ENCODE measurements at regions not wholly inside any gene's neighbourhood (a gene's known extent, or its start where the extent isn't known, plus 50 kb on each side); places are given as distances from the start of the nearest gene placed in this dataset.

DNA sequence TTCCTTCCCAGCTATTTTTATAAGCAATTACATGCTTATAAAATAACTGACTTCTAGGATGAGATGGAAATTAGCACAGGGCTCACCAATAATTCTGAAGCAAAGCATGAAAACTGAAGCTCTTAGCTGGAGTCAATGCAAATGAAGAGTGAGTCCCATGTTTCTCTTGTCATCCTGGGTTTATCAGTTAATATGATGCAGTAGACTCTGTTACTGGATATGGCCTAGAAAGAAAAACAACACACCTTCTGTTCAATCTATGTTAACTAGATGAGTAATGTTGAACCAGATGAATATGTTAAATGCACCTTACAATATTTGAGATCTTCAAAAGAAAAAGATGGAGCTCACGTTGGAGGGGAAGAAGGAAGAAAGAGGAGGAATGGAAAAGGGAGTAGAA lies 229.4 kb downstream of the DUSP6 start:
- Mint-ChIP-seq H3K27ac (no peak overlapping the region), H3K9me3 (ENCODE audit: insufficient read depth) (no peaks in the 10 kb centered on the region), H3K4me1 (ENCODE audit: low read depth) (no peaks in the 10 kb centered on the region), H3K36me3 (ENCODE audit: low read depth) (no peaks in the 10 kb centered on the region), H3K4me3 (no peak overlapping the region), H3K27me3 (ENCODE audit: low read depth) (no peaks in the 10 kb centered on the region)
- ATAC-seq (no peak), DNase-seq (no peak)
- POLR2A ChIA-PET, result no interaction called here
- CTCF ChIA-PET, result no interaction called here

DNA sequence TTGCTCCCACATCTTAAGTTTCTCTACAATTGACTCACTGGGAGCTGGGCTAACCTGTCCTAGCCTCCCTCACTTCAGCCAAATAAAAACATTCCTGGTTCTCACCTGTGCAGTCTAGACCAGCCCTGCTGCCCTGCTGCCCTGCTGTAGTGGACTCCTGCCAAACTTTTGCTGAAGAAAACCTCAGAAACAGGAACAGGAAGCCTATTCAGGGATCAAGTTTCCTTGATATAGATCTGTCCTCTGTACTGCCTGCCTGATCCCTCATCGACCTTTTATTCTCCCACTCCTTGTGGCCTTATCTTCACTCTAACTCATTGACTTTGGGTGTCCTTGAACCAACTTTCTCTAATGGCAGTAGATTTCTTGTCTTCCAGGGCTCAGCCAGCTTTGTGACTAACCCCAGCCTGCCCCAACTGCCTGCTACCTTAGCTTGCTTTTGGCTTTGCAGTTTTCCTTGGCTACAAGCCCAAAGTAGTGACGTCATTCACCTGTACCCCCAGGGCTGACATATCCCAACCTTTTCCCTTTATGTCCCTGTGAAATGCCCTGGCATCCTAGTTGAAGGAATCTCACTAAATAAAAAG lies 234.8 kb downstream of the DUSP6 start:
- ChIA-PET POLR2A (interaction anchor here (1.4 kb wide), 1 partner anchor 235 kb away, joined by 3 read pairs; the partner anchor contains the start of gene DUSP6), CTCF (no interaction called here)
- no peak for DNase-seq
- Mint-ChIP-seq H3K4me3 (no peak overlapping the region), H3K27ac (no peak overlapping the region), H3K4me1 (ENCODE audit: low read depth) (peaks cover 6% of the 10 kb centered on the region), H3K36me3 (ENCODE audit: low read depth) (no peaks in the 10 kb centered on the region), H3K9me3 (ENCODE audit: insufficient read depth) (no peaks in the 10 kb centered on the region), H3K27me3 (ENCODE audit: low read depth) (no peaks in the 10 kb centered on the region)
- no peak for ATAC-seq

DNA sequence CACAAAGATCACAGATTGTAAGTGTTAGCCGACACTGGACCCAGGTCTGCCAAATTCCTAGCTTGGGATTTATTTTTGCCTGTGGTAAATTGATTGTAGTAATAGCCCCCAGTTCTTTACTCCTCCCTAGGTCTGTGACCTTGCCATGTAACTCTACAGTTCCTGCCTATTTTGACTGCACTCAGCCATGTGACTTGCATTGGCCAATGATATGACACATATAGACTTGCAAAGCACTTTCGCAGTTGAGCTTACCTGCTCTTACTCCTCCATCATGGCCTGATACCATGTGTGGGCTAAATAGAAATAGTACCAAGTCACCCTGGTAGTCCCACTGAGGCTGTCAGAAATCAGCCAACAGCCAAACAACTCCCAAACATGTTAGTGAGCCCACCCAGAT lies 240.3 kb downstream of the DUSP6 start:
- CTCF ChIA-PET, result no interaction called here
- Mint-ChIP-seq H3K4me3 (no peak overlapping the region), H3K9me3 (ENCODE audit: insufficient read depth) (no peaks in the 10 kb centered on the region), H3K27ac (no peak overlapping the region), H3K36me3 (ENCODE audit: low read depth) (no peaks in the 10 kb centered on the region), H3K4me1 (ENCODE audit: low read depth) (no peaks in the 10 kb centered on the region), H3K27me3 (ENCODE audit: low read depth) (no peaks in the 10 kb centered on the region)
- DNase-seq, result no peak
- no peak for ATAC-seq
- POLR2A ChIA-PET, result no interaction called here

DNA sequence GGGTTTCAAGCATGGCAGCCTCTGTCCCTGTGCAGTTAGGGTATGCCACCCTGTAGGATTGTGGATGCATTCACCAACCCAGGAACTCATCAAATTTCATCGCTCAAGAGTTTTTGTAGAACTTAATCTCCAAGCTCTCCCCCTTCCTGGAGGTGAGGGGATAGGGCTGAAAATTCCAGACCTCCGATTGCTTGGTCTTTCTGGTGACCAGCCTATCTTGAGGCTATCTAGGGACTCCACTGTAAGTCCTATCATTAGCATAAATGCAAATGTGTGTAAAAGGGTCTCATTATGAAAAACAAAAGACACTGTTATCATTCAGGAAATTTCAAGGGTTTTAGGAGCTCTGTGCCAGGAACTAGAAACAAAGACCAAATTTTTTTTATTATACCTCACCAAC lies 244.0 kb downstream of the DUSP6 start:
- H3K36me3 Mint-ChIP-seq (ENCODE audit: low read depth), result no peaks in the 10 kb centered on the region
- H3K4me3 Mint-ChIP-seq, result no peak overlapping the region
- POLR2A ChIA-PET, result no interaction called here
- ATAC-seq, result no peak
- CTCF ChIA-PET, result interaction anchor here (1.0 to 1.2 kb wide), 2 partner anchors 14 to 58 kb away, joined by 3 read pairs; no protein-coding TSS in a partner anchor
- no peaks in the 10 kb centered on the region for H3K27me3 Mint-ChIP-seq (ENCODE audit: low read depth)
- H3K27ac Mint-ChIP-seq, result no peak overlapping the region
- no peak for DNase-seq
- H3K9me3 Mint-ChIP-seq (ENCODE audit: insufficient read depth), result no peaks in the 10 kb centered on the region
- H3K4me1 Mint-ChIP-seq (ENCODE audit: low read depth), result no peaks in the 10 kb centered on the region

DNA sequence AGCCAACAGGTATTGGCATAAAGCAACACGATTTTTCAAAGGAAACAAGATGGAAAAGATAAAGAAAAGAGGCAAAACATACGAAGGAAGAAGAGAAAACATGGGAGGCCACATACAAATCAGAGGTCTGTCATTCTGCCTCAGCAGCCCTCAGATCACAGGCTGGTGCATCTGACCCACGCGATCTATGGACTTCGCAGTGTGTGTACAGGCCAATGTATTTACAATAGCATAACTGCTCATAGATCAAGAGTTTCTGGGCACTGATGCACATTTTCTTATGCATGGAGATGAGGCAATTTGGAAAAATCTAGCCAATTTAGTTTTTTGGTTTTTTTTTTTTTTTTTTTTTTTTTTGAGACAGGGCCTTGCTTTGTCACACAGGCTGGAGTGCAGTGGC lies 245.4 kb downstream of the DUSP6 start:
- Mint-ChIP-seq H3K4me3 (no peak overlapping the region), H3K27ac (no peak overlapping the region), H3K27me3 (ENCODE audit: low read depth) (peaks cover 4% of the 10 kb centered on the region), H3K9me3 (ENCODE audit: insufficient read depth) (no peaks in the 10 kb centered on the region), H3K4me1 (ENCODE audit: low read depth) (no peaks in the 10 kb centered on the region), H3K36me3 (ENCODE audit: low read depth) (no peaks in the 10 kb centered on the region)
- no peak for DNase-seq
- POLR2A ChIA-PET, result no interaction called here
- CTCF ChIA-PET, result no interaction called here
- ATAC-seq, result no peak

DNA sequence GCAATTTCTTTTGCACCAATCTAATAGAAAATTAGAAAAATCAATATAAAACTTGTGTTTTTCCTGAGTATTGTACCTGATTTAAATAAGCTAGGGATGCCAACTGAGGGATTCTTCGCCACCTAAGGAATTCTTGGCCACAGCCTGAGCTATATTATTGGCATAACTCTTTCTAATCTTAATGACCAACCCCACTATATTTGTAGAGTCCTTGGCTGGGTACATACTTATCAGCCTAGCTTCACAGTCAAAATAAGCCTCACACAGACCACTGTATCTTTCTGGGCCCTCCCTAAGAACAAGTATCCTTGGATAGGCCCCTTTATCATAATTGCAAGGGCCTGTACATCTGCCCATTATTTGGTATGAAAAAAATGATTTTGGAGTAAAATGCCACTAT lies 247.1 kb downstream of the DUSP6 start:
- Mint-ChIP-seq H3K27me3 (ENCODE audit: low read depth) (peaks cover 7% of the 10 kb centered on the region), H3K4me3 (no peak overlapping the region), H3K9me3 (ENCODE audit: insufficient read depth) (no peaks in the 10 kb centered on the region), H3K36me3 (ENCODE audit: low read depth) (no peaks in the 10 kb centered on the region), H3K27ac (no peak overlapping the region), H3K4me1 (ENCODE audit: low read depth) (no peaks in the 10 kb centered on the region)
- DNase-seq (no peak), ATAC-seq (no peak)
- CTCF ChIA-PET, result no interaction called here
- POLR2A ChIA-PET, result interaction anchor here (0.7 kb wide), 1 partner anchor 457 kb away, joined by 3 read pairs; no protein-coding TSS in a partner anchor

DNA sequence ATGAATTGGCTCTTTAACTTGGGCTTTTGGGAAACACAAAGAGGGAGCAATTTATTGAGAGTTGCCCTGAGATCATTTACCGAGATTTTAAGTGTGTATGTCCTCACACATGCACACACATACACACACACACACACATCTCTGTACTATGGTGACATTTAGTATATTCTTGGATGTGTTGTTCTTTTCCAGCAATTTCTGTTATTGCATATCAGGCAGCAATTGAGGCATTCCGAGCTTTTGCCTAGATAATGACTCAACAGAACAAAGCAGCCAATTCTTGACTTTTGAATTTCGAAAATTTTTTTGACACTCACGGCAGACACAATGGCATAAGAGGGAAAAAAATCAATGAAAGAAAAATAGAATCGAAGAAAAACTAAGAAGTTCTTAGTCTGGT lies 248.5 kb downstream of the DUSP6 start:
- peaks cover 7% of the 10 kb centered on the region for H3K27me3 Mint-ChIP-seq (ENCODE audit: low read depth)
- DNase-seq, result no peak
- H3K27ac Mint-ChIP-seq, result no peak overlapping the region
- H3K4me1 Mint-ChIP-seq (ENCODE audit: low read depth), result no peaks in the 10 kb centered on the region
- H3K4me3 Mint-ChIP-seq, result no peak overlapping the region
- POLR2A ChIA-PET, result no interaction called here
- ATAC-seq, result no peak
- CTCF ChIA-PET, result no interaction called here
- no peaks in the 10 kb centered on the region for H3K36me3 Mint-ChIP-seq (ENCODE audit: low read depth)
- no peaks in the 10 kb centered on the region for H3K9me3 Mint-ChIP-seq (ENCODE audit: insufficient read depth)

DNA sequence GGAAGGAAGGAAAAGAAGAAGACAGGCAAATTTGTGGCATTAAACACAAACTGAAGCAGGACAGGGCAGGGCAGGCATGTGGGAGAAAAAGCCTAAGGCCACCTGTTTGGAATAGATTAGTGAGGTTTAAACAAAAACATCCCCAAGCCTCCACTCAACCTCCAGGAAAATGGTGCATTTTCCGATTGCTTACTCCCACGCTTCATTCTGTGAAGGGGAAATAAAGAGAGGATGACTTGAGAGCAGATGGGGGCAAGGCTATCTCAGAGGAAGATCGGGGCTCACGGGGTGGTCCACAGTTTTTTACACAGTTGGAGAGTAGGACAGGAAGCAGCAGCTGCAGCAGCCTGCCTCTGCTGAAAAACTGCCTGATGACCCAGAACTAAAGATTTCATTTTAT lies 250.9 kb downstream of the DUSP6 start:
- Mint-ChIP-seq H3K4me3 (no peak overlapping the region), H3K27me3 (ENCODE audit: low read depth) (peaks cover 7% of the 10 kb centered on the region), H3K27ac (no peak overlapping the region), H3K36me3 (ENCODE audit: low read depth) (no peaks in the 10 kb centered on the region), H3K4me1 (ENCODE audit: low read depth) (no peaks in the 10 kb centered on the region), H3K9me3 (ENCODE audit: insufficient read depth) (no peaks in the 10 kb centered on the region)
- POLR2A ChIA-PET, result no interaction called here
- ATAC-seq (no peak), DNase-seq (no peak)
- CTCF ChIA-PET, result no interaction called here

DNA sequence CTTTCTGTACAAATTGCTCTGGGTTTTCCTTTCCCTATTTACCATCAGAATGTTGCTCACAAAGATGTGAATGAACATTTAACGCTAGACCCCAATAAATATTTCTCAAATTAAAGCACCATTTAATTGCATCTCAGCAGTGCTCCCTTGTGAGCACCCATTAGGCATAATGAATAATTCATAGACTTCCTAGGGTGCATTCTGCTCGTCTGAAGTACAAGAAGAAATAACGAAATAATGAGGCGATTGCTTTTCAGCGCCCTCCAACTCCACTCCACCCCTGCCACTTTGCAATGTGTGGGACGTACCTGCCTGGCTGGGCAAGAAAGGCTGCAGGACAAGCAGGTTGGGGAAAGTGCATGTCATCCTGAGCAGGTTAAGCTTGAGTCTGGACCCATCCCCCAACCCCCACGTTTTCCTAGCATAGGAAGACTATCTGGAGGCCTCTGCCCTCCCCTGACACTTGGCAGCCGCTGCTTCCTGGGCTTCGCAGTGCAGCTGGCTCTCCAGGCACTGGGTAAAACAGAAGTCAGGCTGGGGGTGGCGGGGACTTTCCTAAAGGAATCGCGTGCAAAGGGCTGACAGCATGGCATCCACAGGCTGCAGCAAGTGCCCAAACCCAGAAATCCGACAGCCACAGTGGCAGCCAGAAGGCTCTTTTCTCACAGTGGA lies 253.7 kb downstream of the DUSP6 start:
- ChIA-PET CTCF (no interaction called here), POLR2A (no interaction called here)
- Mint-ChIP-seq H3K27ac (no peak overlapping the region), H3K4me1 (ENCODE audit: low read depth) (no peaks in the 10 kb centered on the region), H3K4me3 (no peak overlapping the region), H3K36me3 (ENCODE audit: low read depth) (no peaks in the 10 kb centered on the region), H3K9me3 (ENCODE audit: insufficient read depth) (no peaks in the 10 kb centered on the region), H3K27me3 (ENCODE audit: low read depth) (peaks cover 9% of the 10 kb centered on the region)
- ATAC-seq, result no peak
- DNase-seq, result no peak

DNA sequence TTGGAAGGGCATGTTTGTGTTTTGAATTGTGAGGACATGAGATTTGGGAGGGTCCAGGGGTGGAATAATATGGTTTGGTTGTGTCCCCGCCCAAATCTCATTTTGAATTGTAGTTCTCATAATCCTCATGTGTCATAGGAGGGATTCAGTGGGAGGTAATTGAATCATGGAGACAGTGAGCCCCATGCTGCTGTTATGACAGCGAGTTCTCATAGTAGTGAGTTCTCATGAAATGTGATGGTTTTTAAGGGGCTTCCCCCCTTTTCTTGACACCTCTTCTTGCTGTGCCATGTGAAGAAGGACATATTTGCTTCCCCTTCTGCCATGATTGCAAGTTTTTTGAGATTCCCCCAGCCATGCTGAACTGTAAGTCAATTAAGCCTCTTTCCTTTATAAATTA lies 260.0 kb downstream of the DUSP6 start:
- ChIA-PET CTCF (no interaction called here), POLR2A (no interaction called here)
- H3K4me3 Mint-ChIP-seq, result no peak overlapping the region
- H3K36me3 Mint-ChIP-seq (ENCODE audit: low read depth), result peaks cover 9% of the 10 kb centered on the region
- peaks cover 6% of the 10 kb centered on the region for H3K27me3 Mint-ChIP-seq (ENCODE audit: low read depth)
- H3K27ac Mint-ChIP-seq, result no peak overlapping the region
- H3K9me3 Mint-ChIP-seq (ENCODE audit: insufficient read depth), result peaks cover 14% of the 10 kb centered on the region
- no peak for ATAC-seq
- DNase-seq, result no peak
- H3K4me1 Mint-ChIP-seq (ENCODE audit: low read depth), result peaks cover 1% of the 10 kb centered on the region

DNA sequence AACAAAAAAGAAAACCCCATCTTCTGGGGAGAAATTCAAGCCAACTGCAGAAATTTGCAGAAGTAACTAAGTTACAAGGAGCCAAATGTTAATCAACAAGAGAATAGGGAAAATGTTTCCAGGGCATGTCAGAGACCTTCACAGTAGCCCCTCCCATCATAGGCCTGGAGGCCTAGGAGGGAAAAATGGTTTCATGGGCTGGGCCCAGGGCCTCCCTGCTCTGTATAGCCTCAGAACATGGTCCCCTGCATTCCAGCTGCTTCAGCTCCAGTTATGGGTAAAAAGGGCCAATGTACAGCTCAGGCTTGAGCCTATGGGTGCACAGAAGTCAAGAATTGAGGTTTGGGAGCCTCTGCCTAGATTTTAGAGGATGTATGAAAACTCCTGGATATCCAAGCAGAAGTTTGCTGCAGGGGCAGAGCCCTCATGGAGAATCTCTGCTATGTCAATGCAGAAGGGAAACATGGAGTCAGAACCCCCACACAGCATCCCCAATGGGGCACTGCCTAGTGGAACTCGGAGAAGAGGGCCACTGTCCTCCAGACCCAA lies 260.9 kb downstream of the DUSP6 start:
- ChIA-PET POLR2A (interaction anchor here (0.6 kb wide), 1 partner anchor 22 kb away, joined by 3 read pairs; no protein-coding TSS in a partner anchor), CTCF (no interaction called here)
- H3K9me3 Mint-ChIP-seq (ENCODE audit: insufficient read depth), result peaks cover 14% of the 10 kb centered on the region
- DNase-seq (no peak), ATAC-seq (no peak)
- H3K4me1 Mint-ChIP-seq (ENCODE audit: low read depth), result peaks cover 2% of the 10 kb centered on the region
- H3K27ac Mint-ChIP-seq, result no peak overlapping the region
- peaks cover 7% of the 10 kb centered on the region for H3K27me3 Mint-ChIP-seq (ENCODE audit: low read depth)
- no peak overlapping the region for H3K4me3 Mint-ChIP-seq
- H3K36me3 Mint-ChIP-seq (ENCODE audit: low read depth), result peaks cover 9% of the 10 kb centered on the region

DNA sequence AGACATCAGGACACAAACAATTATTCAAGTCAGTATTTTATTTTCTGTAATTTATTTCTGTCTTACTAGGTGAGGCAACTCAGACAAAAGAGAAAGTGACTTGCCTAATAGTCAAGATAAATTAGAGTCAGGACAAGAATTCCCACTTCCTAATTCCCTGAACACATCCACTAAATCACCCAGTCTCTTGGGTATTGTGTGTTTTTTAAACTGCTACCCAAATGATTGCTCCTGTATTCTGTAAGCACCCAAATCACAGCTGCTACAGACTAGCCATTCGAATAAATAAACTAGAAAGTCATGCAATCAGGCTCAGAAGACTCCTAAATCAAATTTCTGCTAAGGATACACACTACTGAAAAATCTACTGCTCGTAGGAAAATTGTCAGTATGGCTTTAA lies 263.0 kb downstream of the DUSP6 start:
- H3K4me1 Mint-ChIP-seq (ENCODE audit: low read depth), result peaks cover 2% of the 10 kb centered on the region
- H3K27ac Mint-ChIP-seq, result no peak overlapping the region
- H3K4me3 Mint-ChIP-seq, result no peak overlapping the region
- POLR2A ChIA-PET, result no interaction called here
- CTCF ChIA-PET, result interaction anchor here (1.0 to 1.1 kb wide), 3 partner anchors 13 to 156 kb away, joined by 3 read pairs; no protein-coding TSS in a partner anchor
- no peak for ATAC-seq
- H3K36me3 Mint-ChIP-seq (ENCODE audit: low read depth), result peaks cover 9% of the 10 kb centered on the region
- DNase-seq, result no peak
- H3K9me3 Mint-ChIP-seq (ENCODE audit: insufficient read depth), result peaks cover 14% of the 10 kb centered on the region
- H3K27me3 Mint-ChIP-seq (ENCODE audit: low read depth), result peaks cover 8% of the 10 kb centered on the region

All from activated CD8-positive, alpha-beta T cell treated with anti-CD3 and anti-CD28 coated beads, Interleukin-2, amount 10 ng/mL, durations not matched to agents 7 days and 5 days (primary cell).